Eye (tissue), 1 donor: ENCODE measurements at regions not wholly inside any gene's neighbourhood (a gene's known extent, or its start where the extent isn't known, plus 50 kb on each side); places are given as distances from the start of the nearest gene placed in this dataset.
"Not testable (repeated sequence)": the region's sequence is repeated elsewhere in the genome, so short reads cannot be mapped to it uniquely, and the experiment has no call there.

Experiments used
- DNase-seq: peaks from one replicate; pipeline ENCODE4 v3.0.0-alpha.2; 2015

GRCh38 chr18:78789850-78790249 lies 189.8 kb upstream of the SALL3 start:
- DNase-seq = no peak

- no peak for DNase-seq
These were observed 189.1 kb upstream of the SALL3 start for GRCh38 chr18:78790511-78790910.

- no peak for DNase-seq
These were observed 188.7 kb upstream of the SALL3 start for GRCh38 chr18:78790960-78791359.

- no peak for DNase-seq
These were observed 187.5 kb upstream of the SALL3 start for GRCh38 chr18:78792094-78792493.

GRCh38 chr18:78792736-78793135 lies 186.9 kb upstream of the SALL3 start:
- DNase-seq = no peak

- DNase-seq = no peak
These were observed 186.1 kb upstream of the SALL3 start for GRCh38 chr18:78793313-78794070.

GRCh38 chr18:78794071-78794430 lies 185.6 kb upstream of the SALL3 start:
- no peak for DNase-seq

GRCh38 chr18:78796693-78797455 lies 182.7 kb upstream of the SALL3 start:
- no peak for DNase-seq

GRCh38 chr18:78797499-78797898 lies 182.1 kb upstream of the SALL3 start:
- DNase-seq = no peak

- no peak for DNase-seq
These were observed 181.0 kb upstream of the SALL3 start for GRCh38 chr18:78798402-78799175.

- DNase-seq = no peak
These were observed 180.1 kb upstream of the SALL3 start for GRCh38 chr18:78799382-78800089.

GRCh38 chr18:78800102-78800851 lies 179.3 kb upstream of the SALL3 start:
- DNase-seq = not testable (repeated sequence)

- DNase-seq = no peak
These were observed 178.6 kb upstream of the SALL3 start for GRCh38 chr18:78801011-78801410.

- no peak for DNase-seq
These were observed 176.5 kb upstream of the SALL3 start for GRCh38 chr18:78803104-78803503.

GRCh38 chr18:78804206-78805030 lies 175.2 kb upstream of the SALL3 start:
- no peak for DNase-seq

GRCh38 chr18:78805840-78806239 lies 173.8 kb upstream of the SALL3 start:
- DNase-seq = no peak

GRCh38 chr18:78807668-78808067 lies 171.9 kb upstream of the SALL3 start:
- DNase-seq = no peak

GRCh38 chr18:78809845-78810244 lies 169.8 kb upstream of the SALL3 start:
- no peak for DNase-seq

GRCh38 chr18:78810706-78811105 lies 168.9 kb upstream of the SALL3 start:
- DNase-seq = no peak

- no peak for DNase-seq
These were observed 167.6 kb upstream of the SALL3 start for GRCh38 chr18:78812067-78812466.

- no peak for DNase-seq
These were observed 166.5 kb upstream of the SALL3 start for GRCh38 chr18:78813156-78813555.
